Psoas muscle (tissue), 7 donors: ENCODE measurements at regions not wholly inside any gene's neighbourhood (a gene's known extent, or its start where the extent isn't known, plus 50 kb on each side); places are given as distances from the start of the nearest gene placed in this dataset.

ENCODE experiments used
- ATAC-seq, 4 donors: fragments of 200-7000 bp; cut with Tn5 transposase; one replicate each; pipeline ENCODE4 v1.9.1; 2020; ENCODE audit warnings: moderate library complexity in 3 of 4, mild to moderate bottlenecking in 2 of 4
- DNase-seq, 2 donors: peaks; one replicate each; pipeline ENCODE4 v3.0.0-alpha.2; 2020
- H3K27ac ChIP-seq: fragments of 200-600 bp; one replicate; pipeline ENCODE4 v1.8.0; 2022
- H3K27me3 ChIP-seq, 3 donors: fragments of 200-600 bp in 1 of 3; one replicate each; pipeline versions ENCODE4 v1.6.1 to v1.8.0; 2013 to 2022; ENCODE audit warnings: low read length in 2 of 3, mild to moderate bottlenecking in 2 of 3, moderate library complexity in 1 of 3; ENCODE audit not compliant: insufficient read depth in 3 of 3
- H3K36me3 ChIP-seq, 2 donors: fragments of 200-600 bp in 1 of 2; one replicate each; pipeline versions ENCODE4 v1.6.1 to v1.8.0; 2013 to 2022; ENCODE audit warnings: low read depth in 1 of 2, mild to moderate bottlenecking in 1 of 2, moderate library complexity in 1 of 2; ENCODE audit not compliant: insufficient read depth in 1 of 2
- H3K4me1 ChIP-seq: fragments of 200-600 bp; one replicate; pipeline ENCODE4 v1.8.0; 2022
- H3K4me3 ChIP-seq: fragments of 200-600 bp; one replicate; pipeline ENCODE4 v1.8.0; 2022; ENCODE audit warnings: mild to moderate bottlenecking
- H3K9me3 ChIP-seq: fragments of 200-600 bp; one replicate; pipeline ENCODE4 v1.8.0; 2022
- WGBS, 3 donors: extraction: QIAGEN DNeasy Blood & Tissue Kit; methylation state at CpG; one replicate each; pipeline versions ENCODE4 v1.1.6 to v1.1.7; 2013; 5-methylcytosine and 5-hydroxymethylcytosine counted together
- intact Hi-C, 2 donors: fragments of 100-400 bp; cut with DNase I; formaldehyde crosslinking; loops; one replicate each; pipeline versions ENCODE4 v1.11.0 to v1.14.2; 2022
- TF ChIP-seq, protein P1 (sequence below): fragments of 200-600 bp; IDR thresholded peaks from one replicate; pipeline ENCODE4 v1.8.0; 2022; ENCODE audit warnings: antibody characterized with exemption
- donor health status: healthy with polysubstance abuse.
- donor health status: DM: no; HTN: no; CAD: no; lungs with moderate emphysema.
- donor health status: Bipolar disorder and iron deficiency.
- donor health status: healthy.
- donor health status: DM: yes; HTN: yes; CAD: no.
- donor health status: DM: no; HTN: no; CAD: no.
- donor health status: DM: yes; HTN: yes; CAD: no.

DNA sequence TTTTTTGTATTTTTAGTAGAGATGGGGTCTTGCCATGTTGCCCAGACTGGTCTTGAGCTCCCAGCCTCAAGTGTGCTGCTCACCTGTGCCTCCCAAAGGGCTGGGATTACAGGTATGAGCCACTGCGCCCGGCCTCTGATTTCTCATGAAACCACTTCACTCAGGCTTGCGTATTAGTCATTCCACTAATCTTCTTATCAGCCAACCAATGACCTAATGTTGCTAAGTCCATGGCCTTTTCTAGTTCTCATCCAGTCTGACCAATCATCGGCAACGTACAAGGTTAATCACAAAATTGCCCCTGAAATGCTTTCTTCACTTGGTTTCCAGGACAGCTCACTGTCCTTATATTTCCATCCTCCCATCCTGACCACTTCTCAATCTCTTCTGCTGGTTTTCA, 605.3 kb upstream of the SLC10A2 start:
- H3K4me1 ChIP-seq = no peaks in the 10 kb centered on the region
- intact Hi-C loops = no loop called here
- WGBS, 3 donors = 95 to 98% (median 98%) methylated on average over 5 of the region's 5 CpGs
- H3K27me3 ChIP-seq = no peaks in the 10 kb centered on the region
- TF ChIP-seq, protein P1, sequence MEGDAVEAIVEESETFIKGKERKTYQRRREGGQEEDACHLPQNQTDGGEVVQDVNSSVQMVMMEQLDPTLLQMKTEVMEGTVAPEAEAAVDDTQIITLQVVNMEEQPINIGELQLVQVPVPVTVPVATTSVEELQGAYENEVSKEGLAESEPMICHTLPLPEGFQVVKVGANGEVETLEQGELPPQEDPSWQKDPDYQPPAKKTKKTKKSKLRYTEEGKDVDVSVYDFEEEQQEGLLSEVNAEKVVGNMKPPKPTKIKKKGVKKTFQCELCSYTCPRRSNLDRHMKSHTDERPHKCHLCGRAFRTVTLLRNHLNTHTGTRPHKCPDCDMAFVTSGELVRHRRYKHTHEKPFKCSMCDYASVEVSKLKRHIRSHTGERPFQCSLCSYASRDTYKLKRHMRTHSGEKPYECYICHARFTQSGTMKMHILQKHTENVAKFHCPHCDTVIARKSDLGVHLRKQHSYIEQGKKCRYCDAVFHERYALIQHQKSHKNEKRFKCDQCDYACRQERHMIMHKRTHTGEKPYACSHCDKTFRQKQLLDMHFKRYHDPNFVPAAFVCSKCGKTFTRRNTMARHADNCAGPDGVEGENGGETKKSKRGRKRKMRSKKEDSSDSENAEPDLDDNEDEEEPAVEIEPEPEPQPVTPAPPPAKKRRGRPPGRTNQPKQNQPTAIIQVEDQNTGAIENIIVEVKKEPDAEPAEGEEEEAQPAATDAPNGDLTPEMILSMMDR = no peak
- H3K36me3 ChIP-seq = no peaks in the 10 kb centered on the region
- ATAC-seq (no peak), DNase-seq (no peak)
- H3K27ac ChIP-seq = no peak overlapping the region
- no peak overlapping the region for H3K4me3 ChIP-seq
- H3K9me3 ChIP-seq = no peaks in the 10 kb centered on the region

DNA sequence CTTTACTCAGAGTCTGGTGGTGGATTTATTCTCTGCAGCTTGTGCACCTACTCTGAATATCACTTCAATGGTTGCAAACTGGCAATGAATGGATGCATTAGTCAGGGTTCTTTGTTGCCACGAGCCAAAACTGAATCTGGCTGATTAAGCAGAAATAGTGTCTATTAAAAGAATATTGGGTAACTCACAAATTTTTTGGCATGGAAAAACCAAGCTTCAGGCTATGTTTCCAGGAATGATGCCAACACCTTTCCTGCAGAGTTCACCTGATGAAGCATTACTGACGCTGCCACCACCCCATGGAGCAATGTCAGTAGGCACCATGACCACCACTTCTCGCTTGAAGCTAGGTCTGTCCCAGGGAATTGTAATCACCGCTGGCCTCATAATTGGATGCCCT, 597.8 kb upstream of the SLC10A2 start:
- no peak overlapping the region for H3K27ac ChIP-seq
- WGBS, 3 donors = 57 to 75% (median 61%) methylated on average over 4 of the region's 4 CpGs
- TF ChIP-seq, protein P1 = no peak
- ATAC-seq (no peak), DNase-seq (no peak)
- no peaks in the 10 kb centered on the region for H3K27me3 ChIP-seq
- intact Hi-C loops = no loop called here
- H3K4me1 ChIP-seq = no peaks in the 10 kb centered on the region
- no peaks in the 10 kb centered on the region for H3K9me3 ChIP-seq
- no peaks in the 10 kb centered on the region for H3K36me3 ChIP-seq
- no peak overlapping the region for H3K4me3 ChIP-seq

DNA sequence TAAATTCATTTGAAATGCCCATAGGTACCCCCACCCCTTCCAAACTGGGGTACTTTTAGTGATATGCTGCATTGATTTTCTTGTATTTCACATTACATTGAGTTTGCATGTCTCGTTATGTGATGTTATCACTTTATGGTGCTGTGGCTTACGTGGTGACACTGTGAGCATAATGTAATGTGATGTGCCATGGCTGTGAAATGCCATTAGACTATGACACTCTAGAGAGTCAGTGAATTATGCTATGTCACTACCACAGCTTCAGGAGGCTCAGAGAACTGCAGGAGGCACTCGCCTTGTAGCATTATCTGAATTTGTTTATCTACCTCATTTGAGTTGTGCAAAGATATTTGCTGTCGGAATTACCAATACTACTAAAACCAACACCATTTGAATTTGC, 590.1 kb upstream of the SLC10A2 start:
- no peak for ATAC-seq
- Histone ChIP-seq H3K36me3 (no peaks in the 10 kb centered on the region), H3K9me3 (no peaks in the 10 kb centered on the region), H3K27me3 (no peaks in the 10 kb centered on the region), H3K27ac (no peak overlapping the region), H3K4me3 (no peak overlapping the region), H3K4me1 (no peaks in the 10 kb centered on the region)
- TF ChIP-seq, protein P1 = no peak
- DNase-seq = no peak
- intact Hi-C loops = no loop called here
- 68 to 81% (median 75%) methylated on average over 4 of the region's 4 CpGs for WGBS, 3 donors

DNA sequence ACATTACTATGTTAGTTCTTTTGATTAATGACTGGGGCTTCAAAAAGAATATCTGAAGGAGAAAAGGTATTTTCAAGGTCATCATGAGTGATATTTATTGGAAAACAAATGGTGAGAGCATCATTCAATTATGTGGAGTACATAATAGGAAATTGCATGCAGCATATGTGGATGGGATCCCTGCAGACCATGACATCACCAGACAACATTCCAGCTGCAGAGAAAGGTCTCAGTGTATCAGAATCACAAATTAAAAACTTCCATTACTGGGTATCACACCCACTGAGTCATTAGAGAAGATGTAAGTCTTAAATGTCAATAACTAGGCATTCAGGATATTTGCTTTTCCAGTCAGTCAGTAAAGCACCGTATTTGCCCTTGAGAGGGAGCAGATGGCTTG, 574.4 kb upstream of the SLC10A2 start:
- H3K27ac ChIP-seq = no peak overlapping the region

DNA sequence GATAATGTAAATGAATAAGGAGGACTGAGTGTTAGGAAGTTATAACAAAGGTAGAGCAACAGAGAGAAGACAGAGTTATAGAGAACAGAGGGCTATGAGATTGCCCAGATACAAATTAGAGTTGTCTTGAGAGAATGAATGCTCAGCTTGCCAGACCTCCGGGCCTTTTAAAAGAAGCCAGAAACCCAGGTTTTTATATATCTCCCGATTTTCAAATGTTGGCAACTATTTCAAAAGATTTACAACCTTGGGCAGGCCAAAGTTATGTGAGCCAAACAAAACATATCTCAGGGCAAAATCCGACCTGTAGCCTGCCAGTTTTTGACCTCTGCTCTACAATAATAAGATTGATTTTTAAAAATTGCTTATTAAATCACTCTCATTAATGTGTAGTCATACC, 573.1 kb upstream of the SLC10A2 start:
- Histone ChIP-seq H3K27me3 (no peaks in the 10 kb centered on the region), H3K9me3 (no peaks in the 10 kb centered on the region), H3K27ac (no peak overlapping the region), H3K36me3 (no peaks in the 10 kb centered on the region), H3K4me3 (no peak overlapping the region), H3K4me1 (no peaks in the 10 kb centered on the region)
- intact Hi-C loops = no loop called here
- WGBS, 3 donors = 33 to 43% (median 37%) methylated on average over 3 of the region's 3 CpGs
- ATAC-seq = no peak
- TF ChIP-seq, protein P1 = no peak
- DNase-seq = no peak

More for the DNA sequence above, 574.4 kb upstream of the SLC10A2 start:
- H3K36me3 ChIP-seq = no peaks in the 10 kb centered on the region
- no peak overlapping the region for H3K4me3 ChIP-seq
- TF ChIP-seq, protein P1 = no peak
- no peaks in the 10 kb centered on the region for H3K27me3 ChIP-seq
- H3K4me1 ChIP-seq = no peaks in the 10 kb centered on the region
- intact Hi-C loops = no loop called here
- DNase-seq = no peak
- ATAC-seq = no peak
- WGBS, 3 donors = 41 to 51% (median 50%) methylated on average over 1 of the region's 1 CpG
- no peaks in the 10 kb centered on the region for H3K9me3 ChIP-seq
